Prostate gland (tissue), 2 donors: ENCODE measurements at regions not wholly inside any gene's neighbourhood (a gene's known extent, or its start where the extent isn't known, plus 50 kb on each side); places are given as distances from the start of the nearest gene placed in this dataset.

Experiments used
- DNase-seq: peaks from one replicate; pipeline ENCODE4 v3.0.0-alpha.2; 2019; ENCODE audit warnings: low spot score
- H3K27ac ChIP-seq, 2 donors: fragments of 200-600 bp; sonication (generic); 2 replicates each; pipeline ENCODE4 v1.5.1; 2017 to 2019
- H3K27me3 ChIP-seq: fragments of 200-600 bp; sonication (generic); replicated peaks from 2 replicates; pipeline ENCODE4 v1.5.1; 2019; ENCODE audit not compliant: insufficient read depth
- H3K36me3 ChIP-seq, 2 donors: fragments of 200-600 bp; sonication (generic); 1 replicate in 1 of 2; 2 replicates in 1 of 2; pipeline versions ENCODE4 v1.5.1 to v1.8.1; 2017 to 2019
- H3K4me1 ChIP-seq: fragments of 200-600 bp; sonication (generic); replicated peaks from 2 replicates; pipeline ENCODE4 v1.5.1; 2019
- H3K4me3 ChIP-seq, 2 donors: fragments of 200-600 bp; sonication (generic); 2 replicates each; pipeline ENCODE4 v1.5.1; 2017 to 2019
- H3K9me3 ChIP-seq: fragments of 200-600 bp; sonication (generic); 2 replicates; pipeline ENCODE4 v1.5.1; 2017
- POLR2A ChIP-seq: fragments of 450-650 bp; IDR thresholded peaks from one replicate; pipeline ENCODE4 v1.6.1; 2016; ENCODE audit warnings: antibody characterized with exemption, mild to moderate bottlenecking
- POLR2AphosphoS5 ChIP-seq: sonication (generic); formaldehyde crosslinking; IDR thresholded peaks from one replicate; pipeline ENCODE4 v1.6.1; 2017; ENCODE audit warnings: antibody characterized with exemption
- WGBS: methylation state at CpG from one replicate; pipeline ENCODE4 v1.1.5; 2018; 5-methylcytosine and 5-hydroxymethylcytosine counted together
- intact Hi-C: fragments of 100-400 bp; cut with DNase I; formaldehyde crosslinking; loops from one replicate; pipeline ENCODE4 v1.14.2; 2022
- TF ChIP-seq, protein P1 (sequence below), 4 experiments: fragments of 200-600 bp in 2 of 4; fragments of 450-650 bp in 2 of 4; sonication (generic) in 2 of 4; IDR thresholded peaks; 1 replicate in 3 of 4; 2 replicates in 1 of 4; pipeline ENCODE4 v1.5.1; 2016 to 2019; ENCODE audit warnings: antibody characterized with exemption in 4 of 4, mild to moderate bottlenecking in 2 of 4, moderate library complexity in 2 of 4

- Histone ChIP-seq H3K4me1 (no peaks in the 10 kb centered on the region), H3K27ac (no peak overlapping the region), H3K4me3 (no peak overlapping the region), H3K27me3 (no peaks in the 10 kb centered on the region), H3K36me3 (no peaks in the 10 kb centered on the region), H3K9me3 (no peaks in the 10 kb centered on the region)
- intact Hi-C loops, result no loop called here
- no peak for DNase-seq
- TF ChIP-seq POLR2AphosphoS5, result no peak
- TF ChIP-seq, protein P1, sequence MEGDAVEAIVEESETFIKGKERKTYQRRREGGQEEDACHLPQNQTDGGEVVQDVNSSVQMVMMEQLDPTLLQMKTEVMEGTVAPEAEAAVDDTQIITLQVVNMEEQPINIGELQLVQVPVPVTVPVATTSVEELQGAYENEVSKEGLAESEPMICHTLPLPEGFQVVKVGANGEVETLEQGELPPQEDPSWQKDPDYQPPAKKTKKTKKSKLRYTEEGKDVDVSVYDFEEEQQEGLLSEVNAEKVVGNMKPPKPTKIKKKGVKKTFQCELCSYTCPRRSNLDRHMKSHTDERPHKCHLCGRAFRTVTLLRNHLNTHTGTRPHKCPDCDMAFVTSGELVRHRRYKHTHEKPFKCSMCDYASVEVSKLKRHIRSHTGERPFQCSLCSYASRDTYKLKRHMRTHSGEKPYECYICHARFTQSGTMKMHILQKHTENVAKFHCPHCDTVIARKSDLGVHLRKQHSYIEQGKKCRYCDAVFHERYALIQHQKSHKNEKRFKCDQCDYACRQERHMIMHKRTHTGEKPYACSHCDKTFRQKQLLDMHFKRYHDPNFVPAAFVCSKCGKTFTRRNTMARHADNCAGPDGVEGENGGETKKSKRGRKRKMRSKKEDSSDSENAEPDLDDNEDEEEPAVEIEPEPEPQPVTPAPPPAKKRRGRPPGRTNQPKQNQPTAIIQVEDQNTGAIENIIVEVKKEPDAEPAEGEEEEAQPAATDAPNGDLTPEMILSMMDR (IDR thresholded peaks at IDR 0.05), result no peak
These were observed 236.6 kb upstream of the FAM83B start for GRCh38 chr6:54609981-54610380.

DNA sequence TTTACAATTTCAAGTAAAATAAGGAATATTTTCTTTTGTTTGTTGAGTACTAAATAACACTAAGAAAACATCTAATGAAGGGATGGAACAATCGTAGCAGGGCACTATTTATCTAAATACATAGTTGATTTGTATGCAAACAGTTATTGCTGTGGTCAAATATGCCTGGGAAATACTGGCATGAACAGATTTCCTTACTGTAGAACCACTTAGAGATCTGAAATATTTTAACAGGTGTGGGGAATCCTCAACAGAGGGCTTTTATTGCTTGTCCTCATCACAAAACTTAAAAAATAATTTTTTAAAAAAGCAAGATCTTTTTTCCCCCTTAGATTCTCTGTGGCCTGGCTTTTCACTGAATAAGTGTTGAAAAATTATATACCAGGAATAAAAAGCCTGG is 233.0 kb upstream of the FAM83B start:
- DNase-seq, result no peak
- H3K9me3 ChIP-seq, result no peaks in the 10 kb centered on the region
- no peaks in the 10 kb centered on the region for H3K27me3 ChIP-seq
- no peaks in the 10 kb centered on the region for H3K4me1 ChIP-seq
- intact Hi-C loops, result no loop called here
- H3K36me3 ChIP-seq, result no peaks in the 10 kb centered on the region
- TF ChIP-seq, protein P1 (IDR thresholded peaks at IDR 0.05), result no peak
- no peak for TF ChIP-seq POLR2A
- H3K27ac ChIP-seq, result no peak overlapping the region
- 77% methylated on average over 1 of the region's 1 CpG for WGBS
- H3K4me3 ChIP-seq, result no peak overlapping the region

GRCh38 chr6:54614499-54615195 is 231.9 kb upstream of the FAM83B start:
- no peaks in the 10 kb centered on the region for H3K36me3 ChIP-seq
- H3K27me3 ChIP-seq, result no peaks in the 10 kb centered on the region
- no peak for TF ChIP-seq POLR2AphosphoS5
- TF ChIP-seq, protein P1 (IDR thresholded peaks at IDR 0.05), result no peak
- TF ChIP-seq POLR2A, result no peak
- H3K9me3 ChIP-seq, result no peaks in the 10 kb centered on the region
- H3K4me3 ChIP-seq, result no peak overlapping the region
- intact Hi-C loops, result no loop called here
- no peaks in the 10 kb centered on the region for H3K4me1 ChIP-seq
- no peak for DNase-seq
- H3K27ac ChIP-seq, result no peak overlapping the region
- WGBS, result 93% methylated on average over 9 of the region's 9 CpGs

- TF ChIP-seq POLR2A (no peak), POLR2AphosphoS5 (no peak)
- TF ChIP-seq, protein P1 (IDR thresholded peaks at IDR 0.05), result no peak
- H3K36me3 ChIP-seq, result no peaks in the 10 kb centered on the region
- intact Hi-C loops, result no loop called here
These were observed 228.8 kb upstream of the FAM83B start for GRCh38 chr6:54617730-54618129.

DNA sequence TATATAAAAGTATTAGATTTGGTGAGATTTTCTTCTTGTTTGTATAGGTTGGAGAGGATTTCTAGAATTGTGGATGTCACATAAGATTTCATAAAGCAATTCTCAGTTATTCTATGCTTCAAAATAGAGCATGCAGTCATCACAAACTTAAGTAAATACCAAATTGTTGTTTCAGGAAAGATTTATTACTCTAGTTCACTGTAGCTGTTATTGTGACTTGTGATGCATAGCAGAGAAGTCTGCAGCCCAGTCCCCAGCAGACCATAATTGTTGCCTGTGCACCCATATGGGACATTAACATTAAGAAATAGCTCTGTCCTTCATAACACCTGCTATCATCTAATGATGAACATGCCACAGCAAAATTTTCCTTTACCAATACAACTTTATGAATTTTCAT is 228.0 kb upstream of the FAM83B start:
- intact Hi-C loops, result no loop called here
- Histone ChIP-seq H3K27me3 (no peaks in the 10 kb centered on the region), H3K4me1 (no peaks in the 10 kb centered on the region), H3K4me3 (no peak overlapping the region), H3K9me3 (no peaks in the 10 kb centered on the region), H3K27ac (no peak overlapping the region), H3K36me3 (no peaks in the 10 kb centered on the region)
- no peak for DNase-seq
- TF ChIP-seq POLR2AphosphoS5 (no peak), POLR2A (no peak)
- TF ChIP-seq, protein P1 (IDR thresholded peaks at IDR 0.05), result no peak

More at GRCh38 chr6:54617730-54618129, 228.8 kb upstream of the FAM83B start:
- no peaks in the 10 kb centered on the region for H3K4me1 ChIP-seq
- no peaks in the 10 kb centered on the region for H3K27me3 ChIP-seq
- DNase-seq, result no peak
- no peaks in the 10 kb centered on the region for H3K9me3 ChIP-seq
- H3K27ac ChIP-seq, result no peak overlapping the region
- 36% methylated on average over 1 of the region's 1 CpG for WGBS
- H3K4me3 ChIP-seq, result no peak overlapping the region
